Calu3 (cell line): ENCODE measurements at regions not wholly inside any gene's neighbourhood (a gene's known extent, or its start where the extent isn't known, plus 50 kb on each side); places are given as distances from the start of the nearest gene placed in this dataset.
A peak's percentile ranks its signal among the peaks of the same experiment; 100 is the strongest.

Source experiments
- BruUV-seq: library from RNA; stranded (reverse); fragments of 400-500 nt; replicated peaks from 2 replicates; lab custom pipeline; 2021; lab: Mats Ljungman, UMichigan
- CTCF ChIA-PET: fragments of 300-600 bp; sonication (Branson Sonifier 250); formaldehyde crosslinking; loops from one replicate; lab custom pipeline; 2022; ENCODE audit warnings: antibody characterized with exemption; lab: Charles Lee
- DNase-seq: peaks from one replicate; pipeline ENCODE4 v3.0.0; 2022
- H3K27ac Mint-ChIP-seq: one replicate; pipeline ENCODE4 v1.8.0; 2022; ENCODE audit warnings: mixed read lengths; ENCODE audit not compliant: unreplicated experiment
- H3K27me3 Mint-ChIP-seq: one replicate; pipeline ENCODE4 v1.8.0; 2022; ENCODE audit warnings: mixed read lengths; ENCODE audit not compliant: unreplicated experiment
- H3K36me3 Mint-ChIP-seq: one replicate; pipeline ENCODE4 v1.8.0; 2022; ENCODE audit warnings: mild to moderate bottlenecking, moderate library complexity, mixed read lengths; ENCODE audit not compliant: insufficient read depth, unreplicated experiment
- H3K4me1 Mint-ChIP-seq: one replicate; pipeline ENCODE4 v1.8.0; 2022; ENCODE audit warnings: mild to moderate bottlenecking, low read depth, mixed read lengths; ENCODE audit not compliant: unreplicated experiment
- H3K4me3 Mint-ChIP-seq: one replicate; pipeline ENCODE4 v1.8.0; 2022; ENCODE audit warnings: mild to moderate bottlenecking, low read depth, moderate library complexity, mixed read lengths; ENCODE audit not compliant: unreplicated experiment
- H3K9me3 Mint-ChIP-seq: one replicate; pipeline ENCODE4 v1.8.0; 2022; ENCODE audit warnings: low read depth, mixed read lengths; ENCODE audit not compliant: unreplicated experiment
- intact Hi-C: fragments of 100-400 bp; cut with micrococcal nuclease; formaldehyde crosslinking; loops from one replicate; pipeline ENCODE4 v1.10.0; 2022; ENCODE audit not compliant: unreplicated experiment
- TF ChIP-seq, protein P1 (sequence below): fragments of 200-600 bp; IDR thresholded peaks from one replicate; pipeline ENCODE4 v1.8.0; 2022; ENCODE audit warnings: antibody characterized with exemption; ENCODE audit not compliant: unreplicated experiment

DNA sequence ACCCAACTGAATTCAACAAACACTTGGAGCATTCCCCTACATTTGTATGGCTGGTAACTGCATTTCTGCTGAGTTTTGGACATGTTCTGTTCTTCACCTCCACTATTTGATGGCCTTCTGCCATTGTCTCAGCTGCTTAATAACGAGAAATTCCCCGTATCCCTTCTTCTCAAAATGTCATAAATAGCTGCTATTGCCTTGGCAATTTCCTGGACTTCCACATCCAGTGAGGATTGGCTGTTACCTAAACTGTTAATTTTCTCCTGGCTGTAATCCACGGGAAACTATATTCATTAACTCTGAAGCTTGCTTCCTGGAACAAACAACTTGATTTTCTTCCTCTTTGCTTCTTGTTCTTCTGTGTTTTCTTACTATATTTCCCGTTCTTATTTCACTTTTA lies 69.5 kb upstream of the TDRD3 start:
- Mint-ChIP-seq H3K4me1 (peaks cover 7% of the 10 kb centered on the region), H3K4me3 (no peak overlapping the region), H3K27ac (no peak overlapping the region), H3K36me3 (no peaks in the 10 kb centered on the region), H3K9me3 (no peaks in the 10 kb centered on the region), H3K27me3 (no peaks in the 10 kb centered on the region)
- intact Hi-C loops: no loop called here
- CTCF ChIA-PET: interaction anchor here (0.7 kb wide), 1 partner anchor 393 kb away, joined by 3 read pairs; no protein-coding TSS in a partner anchor
- DNase-seq: no peak
- TF ChIP-seq, protein P1, sequence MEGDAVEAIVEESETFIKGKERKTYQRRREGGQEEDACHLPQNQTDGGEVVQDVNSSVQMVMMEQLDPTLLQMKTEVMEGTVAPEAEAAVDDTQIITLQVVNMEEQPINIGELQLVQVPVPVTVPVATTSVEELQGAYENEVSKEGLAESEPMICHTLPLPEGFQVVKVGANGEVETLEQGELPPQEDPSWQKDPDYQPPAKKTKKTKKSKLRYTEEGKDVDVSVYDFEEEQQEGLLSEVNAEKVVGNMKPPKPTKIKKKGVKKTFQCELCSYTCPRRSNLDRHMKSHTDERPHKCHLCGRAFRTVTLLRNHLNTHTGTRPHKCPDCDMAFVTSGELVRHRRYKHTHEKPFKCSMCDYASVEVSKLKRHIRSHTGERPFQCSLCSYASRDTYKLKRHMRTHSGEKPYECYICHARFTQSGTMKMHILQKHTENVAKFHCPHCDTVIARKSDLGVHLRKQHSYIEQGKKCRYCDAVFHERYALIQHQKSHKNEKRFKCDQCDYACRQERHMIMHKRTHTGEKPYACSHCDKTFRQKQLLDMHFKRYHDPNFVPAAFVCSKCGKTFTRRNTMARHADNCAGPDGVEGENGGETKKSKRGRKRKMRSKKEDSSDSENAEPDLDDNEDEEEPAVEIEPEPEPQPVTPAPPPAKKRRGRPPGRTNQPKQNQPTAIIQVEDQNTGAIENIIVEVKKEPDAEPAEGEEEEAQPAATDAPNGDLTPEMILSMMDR: no peak
- BruUV-seq: no TSS peak

DNA sequence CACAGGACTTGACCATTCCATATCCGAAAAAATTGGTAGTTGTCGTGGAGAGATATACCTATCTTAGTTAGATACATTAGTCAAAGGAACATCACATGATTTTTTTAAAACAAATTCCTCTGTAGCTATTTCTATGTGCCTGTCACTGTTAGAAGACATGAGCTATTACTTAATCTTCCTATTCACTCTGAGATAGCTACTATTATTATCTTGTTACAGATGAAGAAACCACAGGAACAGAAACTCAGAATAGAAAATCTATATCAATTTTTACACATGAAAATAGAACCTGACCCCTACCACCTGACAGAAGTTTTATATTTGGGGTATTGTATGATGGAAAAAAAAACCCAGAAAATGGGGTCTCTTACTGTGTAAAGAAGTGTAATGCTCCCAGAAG lies 68.9 kb upstream of the TDRD3 start:
- TF ChIP-seq, protein P1: no peak
- BruUV-seq: no TSS peak

DNA sequence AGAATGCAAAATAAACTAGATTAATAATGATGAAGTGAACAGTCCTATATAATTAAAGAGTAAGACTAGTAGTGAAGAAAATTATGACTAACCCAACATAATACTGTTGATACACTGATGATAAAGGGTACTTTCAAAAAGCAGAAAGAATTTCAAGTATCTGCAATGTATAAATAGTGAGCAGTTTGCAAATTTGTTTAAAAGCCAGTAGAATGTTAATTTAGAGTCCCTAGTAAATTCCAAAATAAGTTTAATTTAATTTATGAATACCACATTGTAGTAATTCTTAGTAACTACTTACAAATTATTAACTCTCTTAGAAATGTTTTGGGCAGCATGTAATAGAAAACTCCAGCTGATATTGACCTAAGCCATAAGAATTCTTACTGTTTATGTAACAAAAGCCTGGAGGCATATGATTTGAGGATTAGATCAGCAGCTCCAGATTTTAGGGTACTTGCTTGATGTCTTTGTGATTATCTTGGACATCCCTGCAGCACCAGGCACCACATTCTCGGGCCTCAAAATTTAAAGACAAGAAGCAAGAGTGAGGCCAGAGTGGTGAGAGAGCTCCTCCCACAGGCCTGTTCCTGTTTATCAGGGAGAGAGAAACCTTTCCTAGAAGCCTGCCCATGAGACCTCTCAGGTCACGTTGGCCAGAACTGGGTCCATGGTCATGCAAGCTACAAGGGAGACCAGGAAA lies 67.6 kb upstream of the TDRD3 start:
- TF ChIP-seq, protein P1: no peak
- Mint-ChIP-seq H3K9me3 (no peaks in the 10 kb centered on the region), H3K27ac (no peak overlapping the region), H3K27me3 (no peaks in the 10 kb centered on the region), H3K4me3 (no peak overlapping the region), H3K36me3 (no peaks in the 10 kb centered on the region), H3K4me1 (peaks cover 7% of the 10 kb centered on the region)
- BruUV-seq: no TSS peak
- intact Hi-C loops: no loop called here
- CTCF ChIA-PET: no interaction called here
- peak; percentile 19 for DNase-seq

More for the DNA sequence above, 68.9 kb upstream of the TDRD3 start:
- H3K27me3 Mint-ChIP-seq: no peaks in the 10 kb centered on the region
- no peak for DNase-seq
- CTCF ChIA-PET: interaction anchor here (0.7 kb wide), 1 partner anchor 393 kb away, joined by 3 read pairs; no protein-coding TSS in a partner anchor
- intact Hi-C loops: no loop called here
- no peak overlapping the region for H3K4me3 Mint-ChIP-seq
- H3K4me1 Mint-ChIP-seq: peaks cover 7% of the 10 kb centered on the region
- no peaks in the 10 kb centered on the region for H3K9me3 Mint-ChIP-seq
- no peaks in the 10 kb centered on the region for H3K36me3 Mint-ChIP-seq
- no peak overlapping the region for H3K27ac Mint-ChIP-seq

DNA sequence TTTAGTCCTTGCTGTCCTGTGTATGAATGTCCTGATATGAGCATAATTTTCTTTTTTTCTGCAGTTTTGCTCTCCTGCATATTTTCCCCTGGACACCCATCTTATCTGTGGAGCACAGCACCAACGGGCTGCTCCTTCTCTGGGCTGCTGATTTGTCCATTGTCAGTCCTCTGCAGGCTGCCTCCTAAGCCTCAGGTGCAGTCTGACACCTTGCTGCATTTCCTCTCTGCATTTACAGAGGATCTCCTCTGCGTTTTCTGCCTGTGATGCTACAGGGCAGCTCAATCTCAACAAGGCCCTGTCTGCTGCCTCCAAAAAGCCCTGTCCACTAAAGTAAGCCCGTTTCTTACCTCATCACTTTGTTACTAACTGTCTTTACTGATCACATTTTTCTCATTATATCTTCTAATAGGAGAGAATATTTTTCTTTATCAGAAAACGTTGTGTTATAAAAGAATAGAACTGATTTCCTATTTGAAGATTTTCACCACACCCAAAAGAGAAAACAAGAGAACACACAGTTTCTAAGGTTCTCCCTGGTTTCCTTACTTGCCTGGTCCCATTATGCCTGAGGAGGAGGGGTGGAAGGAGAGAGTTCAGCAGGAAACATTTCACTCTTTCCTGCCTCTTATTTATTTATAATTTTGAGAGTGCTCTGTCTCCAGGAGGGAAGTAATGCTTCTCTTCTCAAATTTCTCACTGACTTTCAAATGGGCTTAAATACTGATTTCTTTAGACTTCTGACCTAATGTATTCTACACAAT lies 65.6 kb upstream of the TDRD3 start:
- Mint-ChIP-seq H3K4me3 (no peak overlapping the region), H3K9me3 (no peaks in the 10 kb centered on the region), H3K4me1 (peaks cover 7% of the 10 kb centered on the region), H3K27me3 (no peaks in the 10 kb centered on the region), H3K36me3 (no peaks in the 10 kb centered on the region), H3K27ac (no peak overlapping the region)
- CTCF ChIA-PET: interaction anchor here (0.7 kb wide), 1 partner anchor 19 kb away, joined by 3 read pairs; no protein-coding TSS in a partner anchor
- BruUV-seq: no TSS peak
- TF ChIP-seq, protein P1: no peak
- no peak for DNase-seq
- intact Hi-C loops: loop anchor here (10.0 kb wide), 1 partner anchor 937 kb away; no protein-coding TSS in a partner anchor
